GM23338 (cell line): ENCODE measurements at regions not wholly inside any gene's neighbourhood (a gene's known extent, or its start where the extent isn't known, plus 50 kb on each side); places are given as distances from the start of the nearest gene placed in this dataset.

ENCODE experiments used
- ATAC-seq: fragments of 200-7000 bp; cut with Tn5 transposase; 3 replicates; pipeline ENCODE4 v1.9.1; 2020
- DNase-seq: peaks from one replicate; pipeline ENCODE4 v3.0.0-alpha.2; 2015; ENCODE audit warnings: low spot score
- H2AFZ ChIP-seq: fragments of 200-600 bp; sonication (generic); 2 replicates; pipeline ENCODE4 v1.8.0; 2016; ENCODE audit warnings: antibody characterized with exemption, mild to moderate bottlenecking, moderate library complexity
- H3F3A ChIP-seq: fragments of 200-600 bp; sonication (generic); replicated peaks from 2 replicates; pipeline ENCODE4 v1.8.0; 2017; ENCODE audit warnings: antibody characterized with exemption, mixed run types, low read depth
- H3K27ac ChIP-seq: fragments of 200-600 bp; sonication (generic); 2 replicates; pipeline ENCODE4 v1.6.1; 2016; ENCODE audit warnings: low read depth
- H3K27me3 ChIP-seq: fragments of 200-600 bp; sonication (generic); 2 replicates; pipeline ENCODE4 v1.8.0; 2016; ENCODE audit warnings: mild to moderate bottlenecking, mixed run types, moderate library complexity; ENCODE audit not compliant: insufficient read depth
- H3K36me3 ChIP-seq: fragments of 200-600 bp; sonication (generic); 2 replicates; pipeline ENCODE4 v1.8.0; 2016; ENCODE audit warnings: mild to moderate bottlenecking; ENCODE audit not compliant: insufficient read depth
- H3K4me1 ChIP-seq: fragments of 200-600 bp; sonication (generic); 2 replicates; pipeline ENCODE4 v1.8.0; 2016; ENCODE audit warnings: mild to moderate bottlenecking, moderate library complexity; ENCODE audit not compliant: insufficient read depth
- H3K4me2 ChIP-seq: fragments of 200-600 bp; sonication (generic); 2 replicates; pipeline ENCODE4 v1.7.1; 2017; ENCODE audit warnings: mixed run types
- H3K4me3 ChIP-seq: fragments of 200-600 bp; sonication (generic); 2 replicates; pipeline ENCODE4 v1.6.1; 2016; ENCODE audit warnings: mixed run types
- H3K79me2 ChIP-seq: fragments of 200-600 bp; sonication (generic); replicated peaks from 2 replicates; pipeline ENCODE4 v1.8.0; 2017; ENCODE audit warnings: mild to moderate bottlenecking; ENCODE audit not compliant: insufficient read depth
- H3K9me2 ChIP-seq: fragments of 200-600 bp; sonication (generic); 2 replicates; pipeline ENCODE4 v1.8.0; 2017; ENCODE audit not compliant: insufficient read depth
- H4K20me1 ChIP-seq: fragments of 200-600 bp; sonication (generic); replicated peaks from 2 replicates; pipeline ENCODE4 v1.8.0; 2017; ENCODE audit warnings: mild to moderate bottlenecking; ENCODE audit not compliant: insufficient read depth
- H3K27ac Mint-ChIP-seq: 2 replicates; pipeline ENCODE4 v1.8.0; 2020; ENCODE audit warnings: inconsistent platforms, mild to moderate bottlenecking, moderate library complexity, mixed read lengths
- H3K27me3 Mint-ChIP-seq: 3 replicates; pipeline ENCODE4 v1.8.0; 2022; ENCODE audit warnings: low read depth, mild to moderate bottlenecking, moderate library complexity, mixed read lengths, inconsistent platforms; ENCODE audit not compliant: insufficient read depth, poor library complexity
- H3K36me3 Mint-ChIP-seq: 3 replicates; pipeline ENCODE4 v1.8.0; 2021; ENCODE audit warnings: low read depth, mild to moderate bottlenecking, inconsistent platforms, moderate library complexity, mixed read lengths
- H3K4me1 Mint-ChIP-seq: 3 replicates; pipeline ENCODE4 v1.8.0; 2020; ENCODE audit warnings: mild to moderate bottlenecking, inconsistent platforms, mixed read lengths
- H3K4me3 Mint-ChIP-seq: 3 replicates; pipeline ENCODE4 v1.8.0; 2021; ENCODE audit warnings: moderate library complexity, mild to moderate bottlenecking, inconsistent platforms, mixed read lengths
- H3K9me3 Mint-ChIP-seq: 3 replicates; pipeline ENCODE4 v1.8.0; 2020; ENCODE audit warnings: moderate library complexity, mild to moderate bottlenecking, inconsistent platforms, mixed read lengths
- CREB1 ChIP-seq: fragments of 250-450 bp; sonication (Bioruptor Pico); IDR thresholded peaks from 2 replicates; pipeline ENCODE4 v1.5.0; 2020; ENCODE audit warnings: low read depth, mild to moderate bottlenecking, moderate library complexity
- ETS1 ChIP-seq: IDR thresholded peaks from 2 replicates; pipeline ENCODE4 v1.6.1; 2016; ENCODE audit warnings: antibody characterized with exemption
- EZH2 ChIP-seq: fragments of 200-600 bp; sonication (generic); IDR thresholded peaks from one replicate; pipeline ENCODE4 v1.8.0; 2017; ENCODE audit warnings: antibody characterized with exemption, mild to moderate bottlenecking, low read depth; ENCODE audit not compliant: unreplicated experiment
- EZH2phosphoT487 ChIP-seq: fragments of 200-600 bp; sonication (generic); IDR thresholded peaks from one replicate; pipeline ENCODE4 v1.8.1; 2018; ENCODE audit warnings: antibody characterized with exemption; ENCODE audit not compliant: unreplicated experiment
- JUNB ChIP-seq: IDR thresholded peaks from one replicate; pipeline ENCODE4 v1.6.1; 2016; ENCODE audit warnings: antibody characterized with exemption; ENCODE audit not compliant: unreplicated experiment
- NANOG ChIP-seq: IDR thresholded peaks from 2 replicates; pipeline ENCODE4 v1.6.1; 2016; ENCODE audit warnings: antibody characterized with exemption, borderline replicate concordance
- POLR2AphosphoS5 ChIP-seq: IDR thresholded peaks from 2 replicates; pipeline ENCODE4 v1.6.1; 2016; ENCODE audit warnings: antibody characterized with exemption, low read depth
- STAT1 ChIP-seq: IDR thresholded peaks from one replicate; pipeline ENCODE4 v1.6.1; 2016; ENCODE audit warnings: antibody characterized with exemption; ENCODE audit not compliant: unreplicated experiment
- ZNF114 ChIP-seq: fragments of 250-450 bp; sonication (Bioruptor Pico); IDR thresholded peaks from 2 replicates; pipeline ENCODE4 v1.5.0; 2020; ENCODE audit warnings: mild to moderate bottlenecking, moderate library complexity
- ZNF331 ChIP-seq: fragments of 250-450 bp; sonication (Bioruptor Pico); IDR thresholded peaks from 2 replicates; pipeline ENCODE4 v1.5.0; 2020; ENCODE audit warnings: low read depth, mild to moderate bottlenecking, moderate library complexity
- ZNF462 ChIP-seq: fragments of 250-450 bp; sonication (Bioruptor Pico); IDR thresholded peaks from 2 replicates; pipeline ENCODE4 v1.5.0; 2020; ENCODE audit warnings: mild to moderate bottlenecking, moderate library complexity
- TF ChIP-seq, protein P1 (sequence below), 2 experiments: fragments of 200-600 bp in 1 of 2; sonication (generic) in 1 of 2; conservative IDR thresholded peaks; 2 replicates each; pipeline versions ENCODE4 v1.5.1 to v1.6.1; 2016 to 2017; ENCODE audit warnings: antibody characterized with exemption in 2 of 2, low read depth in 2 of 2, mild to moderate bottlenecking in 2 of 2, moderate library complexity in 1 of 2

DNA sequence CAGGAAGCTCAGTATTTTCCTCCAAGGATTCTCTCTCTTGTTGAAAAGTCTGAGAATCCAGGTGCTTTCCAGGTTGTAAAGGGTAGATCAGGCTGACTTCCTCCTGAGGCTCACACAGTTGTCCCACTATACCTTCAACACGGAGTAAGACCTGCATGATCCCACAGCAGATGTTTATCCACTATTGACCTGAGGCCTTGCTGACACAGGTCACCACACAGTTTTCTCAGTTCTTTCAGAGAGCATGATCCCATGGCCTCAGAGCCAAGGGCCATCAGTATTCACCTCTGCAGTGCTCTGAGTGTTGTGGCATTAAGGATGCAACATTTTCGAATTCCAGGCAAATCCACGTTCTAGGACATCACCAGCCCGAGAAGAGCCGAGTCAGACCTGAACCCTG lies 60.5 kb upstream of the ABCD3 start:
- Mint-ChIP-seq H3K9me3 (peaks cover 9% of the 10 kb centered on the region; the same call in 2 of the 3 replicates), H3K27me3 (no peaks in the 10 kb centered on the region), H3K4me1 (no peaks in the 10 kb centered on the region), H3K27ac (no peak overlapping the region), H3K4me3 (no peak overlapping the region), H3K36me3 (0 out of 3 replicates have a peak, but pooled peaks cover 3% of the 10 kb centered on the region)
- Histone ChIP-seq H2AFZ (no peak overlapping the region), H4K20me1 (no peaks in the 10 kb centered on the region), H3K27ac (no peak overlapping the region), H3F3A (no peaks in the 10 kb centered on the region), H3K4me3 (no peak overlapping the region), H3K36me3 (no peaks in the 10 kb centered on the region), H3K79me2 (no peaks in the 10 kb centered on the region), H3K4me1 (no peaks in the 10 kb centered on the region), H3K4me2 (no peak overlapping the region), H3K27me3 (no peaks in the 10 kb centered on the region), H3K9me2 (no peaks in the 10 kb centered on the region)
- ATAC-seq (no peak), DNase-seq (no peak)
- no peak for TF ChIP-seq EZH2
- TF ChIP-seq ZNF331 (CRISPR knock-in tag): no peak
- no peak for TF ChIP-seq CREB1 (CRISPR knock-in tag)
- no peak for TF ChIP-seq ETS1
- TF ChIP-seq POLR2AphosphoS5: no peak
- no peak for TF ChIP-seq NANOG

- no peak for DNase-seq
- Histone ChIP-seq H3K4me2 (no peak overlapping the region), H3F3A (no peaks in the 10 kb centered on the region), H2AFZ (no peak overlapping the region), H3K9me2 (no peaks in the 10 kb centered on the region), H4K20me1 (no peaks in the 10 kb centered on the region), H3K27me3 (no peaks in the 10 kb centered on the region), H3K79me2 (no peaks in the 10 kb centered on the region), H3K36me3 (no peaks in the 10 kb centered on the region), H3K27ac (no peak overlapping the region), H3K4me1 (no peaks in the 10 kb centered on the region), H3K4me3 (no peak overlapping the region)
- ATAC-seq: no peak
- Mint-ChIP-seq H3K27me3 (no peaks in the 10 kb centered on the region), H3K27ac (no peak overlapping the region), H3K4me1 (no peaks in the 10 kb centered on the region), H3K9me3 (no peaks in the 10 kb centered on the region; the same call in 2 of the 3 replicates), H3K4me3 (no peak overlapping the region), H3K36me3 (no peaks in the 10 kb centered on the region)
- TF ChIP-seq ZNF462 (CRISPR knock-in tag) (no peak), STAT1 (no peak), ZNF331 (CRISPR knock-in tag) (no peak), JUNB (no peak), ZNF114 (CRISPR knock-in tag) (no peak), CREB1 (CRISPR knock-in tag) (no peak), NANOG (no peak), POLR2AphosphoS5 (no peak), ETS1 (no peak), EZH2phosphoT487 (no peak)
- TF ChIP-seq, protein P1, sequence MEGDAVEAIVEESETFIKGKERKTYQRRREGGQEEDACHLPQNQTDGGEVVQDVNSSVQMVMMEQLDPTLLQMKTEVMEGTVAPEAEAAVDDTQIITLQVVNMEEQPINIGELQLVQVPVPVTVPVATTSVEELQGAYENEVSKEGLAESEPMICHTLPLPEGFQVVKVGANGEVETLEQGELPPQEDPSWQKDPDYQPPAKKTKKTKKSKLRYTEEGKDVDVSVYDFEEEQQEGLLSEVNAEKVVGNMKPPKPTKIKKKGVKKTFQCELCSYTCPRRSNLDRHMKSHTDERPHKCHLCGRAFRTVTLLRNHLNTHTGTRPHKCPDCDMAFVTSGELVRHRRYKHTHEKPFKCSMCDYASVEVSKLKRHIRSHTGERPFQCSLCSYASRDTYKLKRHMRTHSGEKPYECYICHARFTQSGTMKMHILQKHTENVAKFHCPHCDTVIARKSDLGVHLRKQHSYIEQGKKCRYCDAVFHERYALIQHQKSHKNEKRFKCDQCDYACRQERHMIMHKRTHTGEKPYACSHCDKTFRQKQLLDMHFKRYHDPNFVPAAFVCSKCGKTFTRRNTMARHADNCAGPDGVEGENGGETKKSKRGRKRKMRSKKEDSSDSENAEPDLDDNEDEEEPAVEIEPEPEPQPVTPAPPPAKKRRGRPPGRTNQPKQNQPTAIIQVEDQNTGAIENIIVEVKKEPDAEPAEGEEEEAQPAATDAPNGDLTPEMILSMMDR (conservative IDR thresholded peaks at IDR 0.05; ENCODE audit: low read depth in 2 of 2): no peak
Measured at GRCh38 chr1:94355485-94355980, 62.7 kb upstream of the ABCD3 start.
